ENCODE measurements at regions not wholly inside any gene's neighbourhood (a gene's known extent, or its start where the extent isn't known, plus 50 kb on each side); places are given as distances from the start of the nearest gene placed in this dataset.
"Not testable (repeated sequence)": the region's sequence is repeated elsewhere in the genome, so short reads cannot be mapped to it uniquely, and the experiment has no call there.

- no peak for DNase-seq
These were observed 1301.8 kb downstream of the BRINP3 start for GRCh38 chr1:189175889-189176288.

- DNase-seq = no peak
These were observed 1297.6 kb downstream of the BRINP3 start for GRCh38 chr1:189180057-189180456.

GRCh38 chr1:189185097-189185496, 1292.6 kb downstream of the BRINP3 start:
- no peak for DNase-seq

GRCh38 chr1:189192741-189193520, 1284.7 kb downstream of the BRINP3 start:
- DNase-seq = no peak

- DNase-seq = no peak
These were observed 1271.8 kb downstream of the BRINP3 start for GRCh38 chr1:189205863-189206262.

GRCh38 chr1:189206617-189207016, 1271.0 kb downstream of the BRINP3 start:
- DNase-seq = no peak

- no peak for DNase-seq
These were observed 1265.9 kb downstream of the BRINP3 start for GRCh38 chr1:189211742-189212141.

- no peak for DNase-seq
These were observed 1265.1 kb downstream of the BRINP3 start for GRCh38 chr1:189212606-189213005.

- no peak for DNase-seq
These were observed 1260.8 kb downstream of the BRINP3 start for GRCh38 chr1:189216886-189217285.

- DNase-seq = no peak
These were observed 1260.0 kb downstream of the BRINP3 start for GRCh38 chr1:189217646-189218045.

- DNase-seq = no peak
These were observed 1256.9 kb downstream of the BRINP3 start for GRCh38 chr1:189220750-189221149.

GRCh38 chr1:189225794-189226145, 1251.9 kb downstream of the BRINP3 start:
- not testable (repeated sequence) for DNase-seq

GRCh38 chr1:189226779-189227178, 1250.9 kb downstream of the BRINP3 start:
- no peak for DNase-seq

- DNase-seq = peak; percentile 57
These were observed 1240.7 kb downstream of the BRINP3 start for GRCh38 chr1:189237008-189237407.

GRCh38 chr1:189253601-189254350, 1223.9 kb downstream of the BRINP3 start:
- DNase-seq = no peak

- DNase-seq = not testable (repeated sequence)
These were observed 1216.5 kb downstream of the BRINP3 start for GRCh38 chr1:189261128-189261527.

- no peak for DNase-seq
These were observed 1208.7 kb downstream of the BRINP3 start for GRCh38 chr1:189269011-189269410.

- DNase-seq = no peak
These were observed 1203.4 kb downstream of the BRINP3 start for GRCh38 chr1:189274267-189274666.

- DNase-seq = no peak
These were observed 1201.9 kb downstream of the BRINP3 start for GRCh38 chr1:189275796-189276195.

- DNase-seq = no peak
These were observed 1188.3 kb downstream of the BRINP3 start for GRCh38 chr1:189289346-189289745.

GRCh38 chr1:189301235-189301634, 1176.4 kb downstream of the BRINP3 start:
- DNase-seq = no peak

GRCh38 chr1:189305279-189305678, 1172.4 kb downstream of the BRINP3 start:
- no peak for DNase-seq

- no peak for DNase-seq
These were observed 1165.7 kb downstream of the BRINP3 start for GRCh38 chr1:189311915-189312314.

- DNase-seq = no peak
These were observed 1165.2 kb downstream of the BRINP3 start for GRCh38 chr1:189312499-189312898.
